ENCODE measurements at regions not wholly inside any gene's neighbourhood (a gene's known extent, or its start where the extent isn't known, plus 50 kb on each side); places are given as distances from the start of the nearest gene placed in this dataset.

DNA sequence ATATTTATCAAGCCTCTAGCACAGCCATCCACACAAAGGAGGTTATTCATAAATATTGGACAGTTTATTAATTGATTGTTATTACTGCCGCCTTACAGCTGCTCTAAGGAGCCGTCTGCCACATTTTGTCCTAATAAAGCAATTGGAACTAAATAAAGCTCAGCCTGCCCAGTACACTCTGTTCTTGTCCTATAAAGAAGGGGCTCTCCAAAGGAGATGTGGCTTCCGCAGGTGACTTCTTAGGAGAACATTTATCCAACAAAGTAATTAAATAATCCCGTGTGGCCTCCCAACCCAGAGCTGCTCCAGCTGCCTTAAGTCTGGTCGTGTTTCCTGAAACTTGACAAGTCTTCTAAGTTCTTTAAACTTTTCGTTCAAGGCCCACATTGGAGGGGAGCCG is 497.7 kb downstream of the NPHP4 start:
- Histone ChIP-seq H3K27me3 (ENCODE audit: insufficient read depth, low read length, poor library complexity) (peaks cover 4% of the 10 kb centered on the region), H4K20me1 (ENCODE audit: insufficient read depth, low read length) (peaks cover 5% of the 10 kb centered on the region; the same call in 1 of the 2 replicates), H3K27ac (ENCODE audit: low read length) (no peak overlapping the region), H3K4me1 (ENCODE audit: insufficient read depth, low read length) (no peaks in the 10 kb centered on the region), H3K9me3 (ENCODE audit: insufficient read depth, low read length, severe bottlenecking) (no peaks in the 10 kb centered on the region), H3K36me3 (ENCODE audit: insufficient read depth, low read length) (no peaks in the 10 kb centered on the region), H3K4me2 (ENCODE audit: insufficient read depth, low read length) (no peak overlapping the region), H3K79me2 (ENCODE audit: insufficient read depth, low read length) (no peaks in the 10 kb centered on the region), H2AFZ (ENCODE audit: low read depth, low read length) (no peak overlapping the region), H3K9ac (ENCODE audit: low read depth, low read length) (no peak overlapping the region), H3K4me3 (ENCODE audit: low read depth in 1 of 2, low read length in 2 of 2) (no peak overlapping the region)
- ATAC-seq (ENCODE audit: insufficient read depth, low read depth) (no peak), DNase-seq (no peak)
- TF ChIP-seq CTCF (IDR thresholded peaks at IDR 0.05; ENCODE audit: borderline replicate concordance, extremely low read depth, low read length, poor library complexity, severe bottlenecking) (no peak), EZH2 (IDR thresholded peaks at IDR 0.05; ENCODE audit: borderline replicate concordance, low read depth, low read length, severe bottlenecking) (no peak)

DNA sequence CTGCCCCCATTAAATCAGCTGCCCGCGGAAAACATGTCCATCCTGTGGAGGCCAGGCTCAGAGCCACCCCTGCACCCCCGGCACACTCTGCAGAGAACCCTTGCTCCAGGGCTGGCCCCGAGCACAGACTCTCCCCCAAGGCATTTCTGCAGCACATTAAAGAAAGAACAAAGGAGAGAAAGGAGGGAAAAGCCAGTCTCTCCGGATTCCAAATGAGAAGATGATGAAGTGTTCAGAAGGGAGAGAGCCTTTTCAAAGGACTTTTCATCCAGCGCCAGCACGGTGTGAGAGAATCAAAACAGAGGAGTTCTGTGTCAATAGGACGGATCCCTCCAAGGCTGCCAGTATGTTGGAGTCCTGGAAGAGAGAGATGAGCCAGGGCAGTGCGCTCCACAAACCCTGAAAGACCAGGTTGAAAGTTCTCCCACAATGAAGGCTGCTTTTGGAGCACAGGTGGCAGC is 498.3 kb downstream of the NPHP4 start:
- Histone ChIP-seq H3K27ac (ENCODE audit: low read length) (no peak overlapping the region), H3K9ac (ENCODE audit: low read depth, low read length) (no peak overlapping the region), H3K9me3 (ENCODE audit: insufficient read depth, low read length, severe bottlenecking) (no peaks in the 10 kb centered on the region), H3K36me3 (ENCODE audit: insufficient read depth, low read length) (no peaks in the 10 kb centered on the region), H3K4me3 (ENCODE audit: low read depth in 1 of 2, low read length in 2 of 2) (no peak overlapping the region), H3K27me3 (ENCODE audit: insufficient read depth, low read length, poor library complexity) (peaks cover 4% of the 10 kb centered on the region), H4K20me1 (ENCODE audit: insufficient read depth, low read length) (peaks cover 5% of the 10 kb centered on the region; the same call in 1 of the 2 replicates), H3K4me2 (ENCODE audit: insufficient read depth, low read length) (no peak overlapping the region), H3K4me1 (ENCODE audit: insufficient read depth, low read length) (no peaks in the 10 kb centered on the region), H2AFZ (ENCODE audit: low read depth, low read length) (no peak overlapping the region), H3K79me2 (ENCODE audit: insufficient read depth, low read length) (no peaks in the 10 kb centered on the region)
- ATAC-seq (ENCODE audit: insufficient read depth, low read depth) (no peak), DNase-seq (no peak)
- TF ChIP-seq EZH2 (IDR thresholded peaks at IDR 0.05; ENCODE audit: borderline replicate concordance, low read depth, low read length, severe bottlenecking) (no peak), CTCF (IDR thresholded peaks at IDR 0.05; ENCODE audit: borderline replicate concordance, extremely low read depth, low read length, poor library complexity, severe bottlenecking) (no peak)

- no peak overlapping the region for H3K4me2 ChIP-seq (ENCODE audit: insufficient read depth, low read length)
- TF ChIP-seq CTCF (IDR thresholded peaks at IDR 0.05; ENCODE audit: borderline replicate concordance, extremely low read depth, low read length, poor library complexity, severe bottlenecking) (no peak), EZH2 (IDR thresholded peaks at IDR 0.05; ENCODE audit: borderline replicate concordance, low read depth, low read length, severe bottlenecking) (no peak)
- DNase-seq, result no peak
- no peak overlapping the region for H3K9ac ChIP-seq (ENCODE audit: low read depth, low read length)
- H3K27me3 ChIP-seq (ENCODE audit: insufficient read depth, low read length, poor library complexity), result peaks cover 4% of the 10 kb centered on the region
- no peaks in the 10 kb centered on the region for H3K4me1 ChIP-seq (ENCODE audit: insufficient read depth, low read length)
- no peak overlapping the region for H2AFZ ChIP-seq (ENCODE audit: low read depth, low read length)
- H3K27ac ChIP-seq (ENCODE audit: low read length), result no peak overlapping the region
- H3K36me3 ChIP-seq (ENCODE audit: insufficient read depth, low read length), result no peaks in the 10 kb centered on the region
- H3K79me2 ChIP-seq (ENCODE audit: insufficient read depth, low read length), result no peaks in the 10 kb centered on the region
- ATAC-seq (ENCODE audit: insufficient read depth, low read depth), result no peak
- no peaks in the 10 kb centered on the region for H3K9me3 ChIP-seq (ENCODE audit: insufficient read depth, low read length, severe bottlenecking)
- H4K20me1 ChIP-seq (ENCODE audit: insufficient read depth, low read length), result peaks cover 3% of the 10 kb centered on the region; the same call in 1 of the 2 replicates
- H3K4me3 ChIP-seq (ENCODE audit: low read depth in 1 of 2, low read length in 2 of 2), result no peak overlapping the region
These were observed 498.9 kb downstream of the NPHP4 start for GRCh38 chr1:5493275-5493674.

DNA sequence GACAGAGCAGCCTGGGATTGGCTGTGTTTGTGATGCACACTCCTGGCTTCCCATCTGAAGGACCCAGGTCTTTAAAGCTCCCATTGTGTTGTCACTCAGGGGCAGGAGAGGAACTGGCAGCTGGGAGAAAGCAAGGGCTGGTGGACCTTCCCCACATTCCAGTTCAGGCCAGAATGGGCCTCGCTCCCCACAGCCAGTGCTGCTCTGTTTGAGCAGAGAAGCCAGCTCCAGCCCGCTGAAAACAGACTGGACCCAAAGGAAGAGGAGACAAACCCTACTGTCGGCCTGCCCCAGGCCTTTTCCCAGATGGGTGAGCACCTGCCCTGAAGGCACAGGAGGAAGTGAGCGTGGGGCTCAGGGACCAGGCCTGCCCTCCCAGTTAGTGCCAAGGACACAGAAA is 499.4 kb downstream of the NPHP4 start:
- H4K20me1 ChIP-seq (ENCODE audit: insufficient read depth, low read length), result no peaks in the 10 kb centered on the region; the same call in 1 of the 2 replicates
- H3K27ac ChIP-seq (ENCODE audit: low read length), result no peak overlapping the region
- H3K4me1 ChIP-seq (ENCODE audit: insufficient read depth, low read length), result no peaks in the 10 kb centered on the region
- H3K79me2 ChIP-seq (ENCODE audit: insufficient read depth, low read length), result no peaks in the 10 kb centered on the region
- H3K27me3 ChIP-seq (ENCODE audit: insufficient read depth, low read length, poor library complexity), result peaks cover 3% of the 10 kb centered on the region
- no peak overlapping the region for H2AFZ ChIP-seq (ENCODE audit: low read depth, low read length)
- no peaks in the 10 kb centered on the region for H3K9me3 ChIP-seq (ENCODE audit: insufficient read depth, low read length, severe bottlenecking)
- no peak overlapping the region for H3K4me2 ChIP-seq (ENCODE audit: insufficient read depth, low read length)
- H3K36me3 ChIP-seq (ENCODE audit: insufficient read depth, low read length), result no peaks in the 10 kb centered on the region
- TF ChIP-seq EZH2 (IDR thresholded peaks at IDR 0.05; ENCODE audit: borderline replicate concordance, low read depth, low read length, severe bottlenecking) (no peak), CTCF (IDR thresholded peaks at IDR 0.05; ENCODE audit: borderline replicate concordance, extremely low read depth, low read length, poor library complexity, severe bottlenecking) (no peak)
- no peak for DNase-seq
- H3K4me3 ChIP-seq (ENCODE audit: low read depth in 1 of 2, low read length in 2 of 2), result no peak overlapping the region
- H3K9ac ChIP-seq (ENCODE audit: low read depth, low read length), result no peak overlapping the region
- no peak for ATAC-seq (ENCODE audit: insufficient read depth, low read depth)
